Tibial artery (tissue), 4 donors: ENCODE measurements at regions not wholly inside any gene's neighbourhood (a gene's known extent, or its start where the extent isn't known, plus 50 kb on each side); places are given as distances from the start of the nearest gene placed in this dataset.
"Not testable (repeated sequence)": the region's sequence is repeated elsewhere in the genome, so short reads cannot be mapped to it uniquely, and the experiment has no call there.

Experiments
- DNase-seq, 2 donors: peaks; one replicate each; pipeline ENCODE4 v3.0.0-alpha.2; 2019
- H3K27ac ChIP-seq, 2 donors: fragments of 200-600 bp; sonication (generic) in 1 of 2; 1 replicate in 1 of 2; 2 replicates in 1 of 2; pipeline ENCODE4 v1.5.1; 2018 to 2019; ENCODE audit warnings: mild to moderate bottlenecking in 1 of 2
- H3K27me3 ChIP-seq, 2 donors: fragments of 200-600 bp; sonication (generic) in 1 of 2; one replicate each; pipeline versions ENCODE4 v1.5.1 to v1.6.0; 2016 to 2019
- H3K36me3 ChIP-seq, 3 donors: fragments of 200-600 bp; sonication (generic) in 2 of 3; one replicate each; pipeline ENCODE4 v1.5.1; 2016 to 2019; ENCODE audit warnings: mild to moderate bottlenecking in 2 of 3
- H3K4me1 ChIP-seq, 4 donors: fragments of 200-600 bp; sonication (generic) in 2 of 4; 1 replicate in 3 of 4; 2 replicates in 1 of 4; pipeline ENCODE4 v1.5.1; 2016 to 2019
- H3K4me3 ChIP-seq, 2 donors: fragments of 200-600 bp; sonication (generic) in 1 of 2; 1 replicate in 1 of 2; 2 replicates in 1 of 2; pipeline ENCODE4 v1.5.1; 2018 to 2019; ENCODE audit warnings: mild to moderate bottlenecking in 2 of 2
- H3K9me3 ChIP-seq, 3 donors: fragments of 200-600 bp; sonication (generic) in 1 of 3; one replicate each; pipeline ENCODE4 v1.5.1; 2016 to 2019
- intact Hi-C: fragments of 100-400 bp; cut with DNase I; formaldehyde crosslinking; loops from one replicate; pipeline ENCODE4 v1.15.0; 2023; ENCODE audit warnings: low total_unique reads
- TF ChIP-seq, protein P1 (sequence below), 2 experiments: fragments of 200-600 bp in 1 of 2; fragments of 450-650 bp in 1 of 2; IDR thresholded peaks; one replicate each; pipeline ENCODE4 v1.5.1; 2017 to 2019; ENCODE audit warnings: antibody characterized with exemption in 2 of 2, mild to moderate bottlenecking in 1 of 2, moderate library complexity in 1 of 2

DNA sequence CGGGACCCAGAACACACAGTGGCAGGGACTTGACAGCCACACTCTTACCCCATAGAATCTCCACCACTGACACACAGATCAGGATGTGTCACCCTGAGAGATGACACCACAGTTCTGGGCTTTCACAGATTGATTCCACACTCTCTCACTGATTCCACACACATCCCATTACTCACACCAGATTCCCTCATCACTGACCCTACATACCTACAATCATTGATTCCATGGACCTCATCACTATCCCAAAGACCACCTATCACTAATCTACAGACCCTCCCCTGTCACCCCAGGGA is 57.6 kb upstream of the ZNF527 start:
- H3K36me3 ChIP-seq: no peaks in the 10 kb centered on the region
- intact Hi-C loops: no loop called here
- H3K4me1 ChIP-seq: peaks cover 0 to 19% (median 3%) of the 10 kb centered on the region in 4 donors
- no peaks in the 10 kb centered on the region for H3K9me3 ChIP-seq
- TF ChIP-seq, protein P1, sequence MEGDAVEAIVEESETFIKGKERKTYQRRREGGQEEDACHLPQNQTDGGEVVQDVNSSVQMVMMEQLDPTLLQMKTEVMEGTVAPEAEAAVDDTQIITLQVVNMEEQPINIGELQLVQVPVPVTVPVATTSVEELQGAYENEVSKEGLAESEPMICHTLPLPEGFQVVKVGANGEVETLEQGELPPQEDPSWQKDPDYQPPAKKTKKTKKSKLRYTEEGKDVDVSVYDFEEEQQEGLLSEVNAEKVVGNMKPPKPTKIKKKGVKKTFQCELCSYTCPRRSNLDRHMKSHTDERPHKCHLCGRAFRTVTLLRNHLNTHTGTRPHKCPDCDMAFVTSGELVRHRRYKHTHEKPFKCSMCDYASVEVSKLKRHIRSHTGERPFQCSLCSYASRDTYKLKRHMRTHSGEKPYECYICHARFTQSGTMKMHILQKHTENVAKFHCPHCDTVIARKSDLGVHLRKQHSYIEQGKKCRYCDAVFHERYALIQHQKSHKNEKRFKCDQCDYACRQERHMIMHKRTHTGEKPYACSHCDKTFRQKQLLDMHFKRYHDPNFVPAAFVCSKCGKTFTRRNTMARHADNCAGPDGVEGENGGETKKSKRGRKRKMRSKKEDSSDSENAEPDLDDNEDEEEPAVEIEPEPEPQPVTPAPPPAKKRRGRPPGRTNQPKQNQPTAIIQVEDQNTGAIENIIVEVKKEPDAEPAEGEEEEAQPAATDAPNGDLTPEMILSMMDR (IDR thresholded peaks at IDR 0.05): no peak
- H3K27me3 ChIP-seq: no peaks in the 10 kb centered on the region
- H3K27ac ChIP-seq: peak overlapping the region; percentile 68 to 72
- no peak for DNase-seq
- peak overlapping the region in 1 of 2 donors; percentile 52 for H3K4me3 ChIP-seq

DNA sequence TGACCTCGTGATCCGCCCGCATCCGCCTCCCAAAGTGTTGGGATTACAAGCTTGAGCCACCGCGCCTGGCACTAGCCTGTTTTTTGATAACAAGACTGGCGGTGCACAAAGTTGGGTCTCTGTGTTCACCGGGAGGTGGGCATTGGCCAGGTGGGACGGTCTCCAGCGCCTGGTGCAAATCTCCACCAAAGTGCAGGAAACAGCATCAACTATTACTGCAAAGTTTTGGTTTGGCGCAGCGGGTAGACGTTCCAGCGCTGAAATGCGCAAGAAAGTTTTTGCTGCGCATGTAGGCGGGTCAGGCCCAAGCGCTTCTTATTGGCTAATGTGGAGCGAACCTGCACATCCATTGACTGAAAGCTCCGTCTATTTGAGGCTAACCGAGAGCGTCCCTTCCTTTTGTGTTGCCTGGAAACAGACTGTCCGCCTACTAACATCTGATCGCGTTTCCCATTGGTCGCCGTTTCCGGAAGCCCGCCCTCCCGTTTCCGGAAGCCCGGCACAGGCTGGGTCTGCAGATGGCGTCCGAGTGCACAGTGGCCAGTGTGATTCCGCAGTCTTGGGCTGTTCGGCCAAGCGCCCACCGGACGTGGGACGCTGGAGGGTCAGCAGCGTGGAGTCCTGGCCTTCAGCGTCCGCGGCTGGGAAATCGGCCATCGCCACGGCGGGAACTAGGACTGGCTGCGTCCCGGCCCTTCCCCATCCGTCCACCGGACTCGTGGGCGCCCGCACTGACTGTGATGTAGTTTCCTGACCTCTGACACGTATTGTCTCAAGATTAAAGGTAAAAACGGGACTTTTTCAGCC is 53.3 kb upstream of the ZNF527 start:
- Histone ChIP-seq H3K4me3 (peak overlapping the region; percentile 65 to 74), H3K36me3 (peaks cover 0 to 11% (median 0%) of the 10 kb centered on the region in 3 donors), H3K9me3 (no peaks in the 10 kb centered on the region), H3K4me1 (peaks cover 0 to 37% (median 19%) of the 10 kb centered on the region in 4 donors), H3K27me3 (no peaks in the 10 kb centered on the region), H3K27ac (peak overlapping the region; percentile 84 to 85)
- intact Hi-C loops: no loop called here
- TF ChIP-seq, protein P1 (IDR thresholded peaks at IDR 0.05): peak; percentile 20 to 31
- DNase-seq: peak; percentile 97 to 98

- Histone ChIP-seq H3K4me1 (peaks cover 0 to 31% (median 19%) of the 10 kb centered on the region in 4 donors), H3K36me3 (peaks cover 13 to 42% (median 27%) of the 10 kb centered on the region in 3 donors)
- DNase-seq, intact Hi-C loops, H3K9me3 ChIP-seq, H3K27ac ChIP-seq, H3K4me3 ChIP-seq, H3K27me3 ChIP-seq: not testable (repeated sequence)
These were observed 49.9 kb upstream of the ZNF527 start for GRCh38 chr19:37320988-37321387.
